ENCODE measurements at regions not wholly inside any gene's neighbourhood (a gene's known extent, or its start where the extent isn't known, plus 50 kb on each side); places are given as distances from the start of the nearest gene placed in this dataset.

- H3K36me3 Mint-ChIP-seq (ENCODE audit: low read depth), result no peaks in the 10 kb centered on the region
- H3K9ac ChIP-seq (ENCODE audit: extremely low read depth, low read length, poor library complexity, severe bottlenecking), result no peak overlapping the region
- no peak overlapping the region for H3K4me3 Mint-ChIP-seq
- no peak overlapping the region for H3K27ac ChIP-seq (ENCODE audit: low read depth, low read length)
- 74 to 100% methylated on average over 2 to 5 of the region's 5 CpGs for WGBS, 2 experiments (ENCODE audit: insufficient coverage in 1 of 2, insufficient read length in 1 of 2)
- no peak overlapping the region for H3K27ac Mint-ChIP-seq
- H3K9me3 Mint-ChIP-seq, result no peaks in the 10 kb centered on the region
- TF ChIP-seq, protein P1, sequence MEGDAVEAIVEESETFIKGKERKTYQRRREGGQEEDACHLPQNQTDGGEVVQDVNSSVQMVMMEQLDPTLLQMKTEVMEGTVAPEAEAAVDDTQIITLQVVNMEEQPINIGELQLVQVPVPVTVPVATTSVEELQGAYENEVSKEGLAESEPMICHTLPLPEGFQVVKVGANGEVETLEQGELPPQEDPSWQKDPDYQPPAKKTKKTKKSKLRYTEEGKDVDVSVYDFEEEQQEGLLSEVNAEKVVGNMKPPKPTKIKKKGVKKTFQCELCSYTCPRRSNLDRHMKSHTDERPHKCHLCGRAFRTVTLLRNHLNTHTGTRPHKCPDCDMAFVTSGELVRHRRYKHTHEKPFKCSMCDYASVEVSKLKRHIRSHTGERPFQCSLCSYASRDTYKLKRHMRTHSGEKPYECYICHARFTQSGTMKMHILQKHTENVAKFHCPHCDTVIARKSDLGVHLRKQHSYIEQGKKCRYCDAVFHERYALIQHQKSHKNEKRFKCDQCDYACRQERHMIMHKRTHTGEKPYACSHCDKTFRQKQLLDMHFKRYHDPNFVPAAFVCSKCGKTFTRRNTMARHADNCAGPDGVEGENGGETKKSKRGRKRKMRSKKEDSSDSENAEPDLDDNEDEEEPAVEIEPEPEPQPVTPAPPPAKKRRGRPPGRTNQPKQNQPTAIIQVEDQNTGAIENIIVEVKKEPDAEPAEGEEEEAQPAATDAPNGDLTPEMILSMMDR (conservative IDR thresholded peaks at IDR 0.05), result no peak
- H3K36me3 ChIP-seq (ENCODE audit: control insufficient read depth, insufficient read depth, low read length), result no peaks in the 10 kb centered on the region
- H3K27me3 ChIP-seq (ENCODE audit: control insufficient read depth, insufficient read depth, low read length, poor library complexity, severe bottlenecking), result no peaks in the 10 kb centered on the region
- H3K4me1 ChIP-seq (ENCODE audit: control insufficient read depth, insufficient read depth, low read length), result no peaks in the 10 kb centered on the region
- H3K9me3 ChIP-seq (ENCODE audit: control insufficient read depth, low read length), result no peaks in the 10 kb centered on the region
- peaks cover 5% of the 10 kb centered on the region for H3K4me1 Mint-ChIP-seq
- no peak overlapping the region for H3K4me3 ChIP-seq (ENCODE audit: low read length)
- DNase-seq, result no peak
- no peaks in the 10 kb centered on the region for H3K27me3 Mint-ChIP-seq (ENCODE audit: insufficient read depth)
Measured at GRCh38 chr7:49127359-49127913, 203.1 kb downstream of the CDC14C start.

DNA sequence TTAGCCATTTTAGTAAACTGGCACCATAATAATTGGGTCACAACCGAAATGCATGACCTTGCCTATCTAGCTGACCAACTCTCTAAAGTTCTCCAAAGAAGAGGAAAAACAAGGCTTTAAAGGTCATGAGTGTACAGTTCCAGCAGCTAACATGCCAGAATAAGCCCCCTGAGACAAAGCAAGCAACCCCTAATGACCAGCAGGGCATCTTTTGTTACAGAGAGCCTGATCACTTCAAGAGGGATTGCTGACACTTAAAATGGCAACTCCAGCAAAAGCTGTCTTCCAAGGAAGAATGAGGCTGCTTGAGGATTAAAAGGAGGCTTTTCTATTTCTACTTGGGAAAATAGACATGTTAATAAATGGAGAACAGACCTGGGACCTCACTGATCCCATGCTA is 213.6 kb downstream of the CDC14C start:
- Histone ChIP-seq H3K4me1 (ENCODE audit: control insufficient read depth, insufficient read depth, low read length) (no peaks in the 10 kb centered on the region), H3K9me3 (ENCODE audit: control insufficient read depth, low read length) (no peaks in the 10 kb centered on the region), H3K4me3 (ENCODE audit: low read length) (no peak overlapping the region), H3K9ac (ENCODE audit: extremely low read depth, low read length, poor library complexity, severe bottlenecking) (no peak overlapping the region), H3K27ac (ENCODE audit: low read depth, low read length) (peak overlapping the region; percentile 56), H3K27me3 (ENCODE audit: control insufficient read depth, insufficient read depth, low read length, poor library complexity, severe bottlenecking) (no peaks in the 10 kb centered on the region), H3K36me3 (ENCODE audit: control insufficient read depth, insufficient read depth, low read length) (no peaks in the 10 kb centered on the region)
- Mint-ChIP-seq H3K4me1 (peaks cover 5% of the 10 kb centered on the region), H3K27me3 (ENCODE audit: insufficient read depth) (peaks cover 7% of the 10 kb centered on the region), H3K27ac (no peak overlapping the region), H3K4me3 (no peak overlapping the region), H3K9me3 (no peaks in the 10 kb centered on the region), H3K36me3 (ENCODE audit: low read depth) (no peaks in the 10 kb centered on the region)
- 78 to 91% methylated on average over 1 of the region's 1 CpG for WGBS, 2 experiments (ENCODE audit: insufficient coverage in 1 of 2, insufficient read length in 1 of 2)
- DNase-seq, result no peak
- TF ChIP-seq, protein P1 (conservative IDR thresholded peaks at IDR 0.05), result peak; percentile 42

- Mint-ChIP-seq H3K9me3 (no peaks in the 10 kb centered on the region), H3K36me3 (ENCODE audit: low read depth) (no peaks in the 10 kb centered on the region), H3K4me1 (no peaks in the 10 kb centered on the region), H3K27me3 (ENCODE audit: insufficient read depth) (no peaks in the 10 kb centered on the region), H3K27ac (no peak overlapping the region), H3K4me3 (no peak overlapping the region)
- no peak overlapping the region for H3K4me3 ChIP-seq (ENCODE audit: low read length)
- H3K9ac ChIP-seq (ENCODE audit: extremely low read depth, low read length, poor library complexity, severe bottlenecking), result no peak overlapping the region
- no peaks in the 10 kb centered on the region for H3K36me3 ChIP-seq (ENCODE audit: control insufficient read depth, insufficient read depth, low read length)
- H3K9me3 ChIP-seq (ENCODE audit: control insufficient read depth, low read length), result no peaks in the 10 kb centered on the region
- H3K27ac ChIP-seq (ENCODE audit: low read depth, low read length), result no peak overlapping the region
- no peaks in the 10 kb centered on the region for H3K4me1 ChIP-seq (ENCODE audit: control insufficient read depth, insufficient read depth, low read length)
- TF ChIP-seq, protein P1 (conservative IDR thresholded peaks at IDR 0.05), result no peak
- H3K27me3 ChIP-seq (ENCODE audit: control insufficient read depth, insufficient read depth, low read length, poor library complexity, severe bottlenecking), result no peaks in the 10 kb centered on the region
- 80 to 90% methylated on average over 1 to 2 of the region's 3 CpGs for WGBS, 2 experiments (ENCODE audit: insufficient coverage in 1 of 2, insufficient read length in 1 of 2)
- no peak for DNase-seq
Measured at GRCh38 chr7:49150486-49150885, 226.1 kb downstream of the CDC14C start.
